GM06990 (cell line): ENCODE measurements at regions not wholly inside any gene's neighbourhood (a gene's known extent, or its start where the extent isn't known, plus 50 kb on each side); places are given as distances from the start of the nearest gene placed in this dataset.

Experiments used
- DNase-seq: peaks from one replicate; pipeline ENCODE4 v3.0.0-alpha.2; 2011; ENCODE audit not compliant: insufficient read length; ENCODE audit errors: extremely low read depth
- H3K27me3 ChIP-seq: replicated peaks from 2 replicates; pipeline ENCODE4 v1.6.0; 2011; ENCODE audit warnings: low read length; ENCODE audit not compliant: control insufficient read depth, insufficient read depth
- H3K36me3 ChIP-seq: 2 replicates; pipeline ENCODE4 v1.5.1; 2011; ENCODE audit warnings: low read length; ENCODE audit not compliant: control insufficient read depth, insufficient read depth
- H3K4me3 ChIP-seq: replicated peaks from 2 replicates; pipeline ENCODE4 v1.5.1; 2011; ENCODE audit warnings: low read depth, mild to moderate bottlenecking, control low read depth, low read length
- TF ChIP-seq, protein P1 (sequence below): IDR thresholded peaks from 2 replicates; pipeline ENCODE4 v1.5.1; 2011; ENCODE audit warnings: low read length, control low read depth, mild to moderate bottlenecking, inconsistent platforms; ENCODE audit not compliant: insufficient read depth, poor library complexity, severe bottlenecking

DNA sequence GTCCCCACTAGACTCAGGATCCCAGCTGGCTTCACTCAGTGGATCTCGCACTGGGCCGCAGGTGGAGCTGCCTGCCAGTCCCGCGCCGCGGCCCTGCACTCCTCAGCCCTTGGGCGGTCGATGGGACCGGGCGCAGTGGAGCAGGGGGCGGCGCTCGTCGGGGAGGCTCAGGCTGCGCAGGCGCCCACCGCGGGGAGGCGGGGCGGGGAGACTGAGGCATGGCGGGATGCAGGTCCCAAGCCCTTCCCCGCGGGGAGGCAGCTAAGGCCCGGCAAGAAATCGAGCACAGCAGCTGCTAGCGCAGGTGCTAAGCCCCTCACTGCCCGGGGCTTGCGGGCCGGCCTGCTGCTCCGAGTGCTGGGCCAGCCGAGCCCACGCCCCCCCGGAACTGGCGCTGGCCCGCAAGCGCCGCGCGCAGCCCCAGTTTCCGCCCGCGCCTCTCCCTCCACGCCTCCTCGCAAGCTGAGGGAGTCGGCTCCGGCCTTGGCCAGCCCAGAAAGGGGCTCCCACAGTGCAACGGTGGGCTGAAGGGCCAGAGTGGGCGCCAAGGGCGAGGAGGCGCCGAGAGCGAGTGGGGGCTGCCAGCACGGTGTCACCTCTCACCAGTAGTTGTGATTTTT, 1038.0 kb downstream of the PCDH19 start:
- TF ChIP-seq, protein P1, sequence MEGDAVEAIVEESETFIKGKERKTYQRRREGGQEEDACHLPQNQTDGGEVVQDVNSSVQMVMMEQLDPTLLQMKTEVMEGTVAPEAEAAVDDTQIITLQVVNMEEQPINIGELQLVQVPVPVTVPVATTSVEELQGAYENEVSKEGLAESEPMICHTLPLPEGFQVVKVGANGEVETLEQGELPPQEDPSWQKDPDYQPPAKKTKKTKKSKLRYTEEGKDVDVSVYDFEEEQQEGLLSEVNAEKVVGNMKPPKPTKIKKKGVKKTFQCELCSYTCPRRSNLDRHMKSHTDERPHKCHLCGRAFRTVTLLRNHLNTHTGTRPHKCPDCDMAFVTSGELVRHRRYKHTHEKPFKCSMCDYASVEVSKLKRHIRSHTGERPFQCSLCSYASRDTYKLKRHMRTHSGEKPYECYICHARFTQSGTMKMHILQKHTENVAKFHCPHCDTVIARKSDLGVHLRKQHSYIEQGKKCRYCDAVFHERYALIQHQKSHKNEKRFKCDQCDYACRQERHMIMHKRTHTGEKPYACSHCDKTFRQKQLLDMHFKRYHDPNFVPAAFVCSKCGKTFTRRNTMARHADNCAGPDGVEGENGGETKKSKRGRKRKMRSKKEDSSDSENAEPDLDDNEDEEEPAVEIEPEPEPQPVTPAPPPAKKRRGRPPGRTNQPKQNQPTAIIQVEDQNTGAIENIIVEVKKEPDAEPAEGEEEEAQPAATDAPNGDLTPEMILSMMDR: no peak
- H3K4me3 ChIP-seq: no peak overlapping the region
- DNase-seq: no peak
- H3K36me3 ChIP-seq: no peaks in the 10 kb centered on the region
- H3K27me3 ChIP-seq: no peaks in the 10 kb centered on the region

DNA sequence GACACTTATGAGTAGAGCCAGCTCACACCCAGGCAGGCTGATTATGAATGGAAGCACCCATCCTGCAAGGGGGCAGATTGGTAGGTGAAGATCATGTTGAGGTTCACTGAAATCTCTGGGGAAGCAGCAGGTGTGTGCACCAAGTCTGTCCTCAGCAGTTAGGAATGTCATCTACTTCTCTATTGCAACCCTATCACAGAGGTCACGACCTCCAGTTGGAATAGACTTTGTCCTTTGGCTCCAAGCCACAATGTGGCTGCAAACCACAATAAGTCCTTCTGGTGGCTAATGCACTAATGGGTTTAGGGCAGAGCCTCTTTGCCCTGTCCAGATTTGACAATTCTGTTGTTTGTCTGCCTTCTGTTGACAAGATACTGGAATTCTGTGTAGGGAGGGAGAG, 1056.7 kb downstream of the PCDH19 start:
- H3K27me3 ChIP-seq: no peaks in the 10 kb centered on the region
- no peaks in the 10 kb centered on the region for H3K36me3 ChIP-seq
- H3K4me3 ChIP-seq: no peak overlapping the region
- no peak for DNase-seq
- TF ChIP-seq, protein P1: no peak

DNA sequence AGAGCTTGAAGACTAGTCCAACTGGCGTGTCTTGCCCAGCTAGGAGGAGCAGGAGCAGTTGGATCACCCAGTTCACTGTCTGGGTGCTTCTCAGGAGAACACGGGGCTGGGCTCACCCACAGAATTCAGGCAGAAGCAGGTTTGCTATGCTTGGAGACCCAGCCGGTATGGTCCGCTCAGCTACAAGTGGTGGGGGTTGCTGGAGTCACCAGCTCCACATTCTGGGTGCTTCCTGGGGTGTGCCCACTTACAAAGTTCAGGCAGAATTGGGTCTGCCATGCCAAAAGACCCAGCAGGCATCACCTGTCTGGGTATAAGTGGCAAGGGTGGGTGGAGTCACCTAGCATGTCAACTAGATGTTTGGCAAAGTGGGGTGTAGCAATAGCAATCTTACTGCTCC, 1061.8 kb downstream of the PCDH19 start:
- H3K36me3 ChIP-seq: no peaks in the 10 kb centered on the region
- no peaks in the 10 kb centered on the region for H3K27me3 ChIP-seq
- H3K4me3 ChIP-seq: no peak overlapping the region
- TF ChIP-seq, protein P1: no peak
- DNase-seq: no peak

DNA sequence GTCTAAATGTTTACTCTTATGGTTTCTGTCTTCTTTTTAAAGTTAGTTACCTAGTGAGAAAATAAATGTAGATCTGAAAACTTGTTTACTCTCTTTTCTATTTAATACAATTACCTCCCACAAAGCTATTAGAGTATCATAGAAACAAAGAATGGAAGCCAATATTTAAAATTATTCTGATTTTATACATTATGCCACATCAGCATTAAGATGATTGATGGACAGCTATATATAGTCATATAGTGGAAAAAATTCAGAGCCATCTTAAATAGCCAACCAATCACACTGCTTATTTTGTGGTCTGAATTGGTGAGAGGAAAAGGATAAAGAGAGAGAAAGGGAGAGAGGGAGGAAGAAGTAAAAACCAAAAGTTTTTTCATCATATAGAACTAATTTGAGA, 1101.8 kb downstream of the PCDH19 start:
- Histone ChIP-seq H3K36me3 (no peaks in the 10 kb centered on the region), H3K4me3 (no peak overlapping the region), H3K27me3 (no peaks in the 10 kb centered on the region)
- TF ChIP-seq, protein P1: no peak
- DNase-seq: no peak

GRCh38 chrX:99305573-99305972, 1104.5 kb downstream of the PCDH19 start:
- Histone ChIP-seq H3K36me3 (no peaks in the 10 kb centered on the region), H3K27me3 (no peaks in the 10 kb centered on the region), H3K4me3 (no peak overlapping the region)
- DNase-seq: no peak
- TF ChIP-seq, protein P1: no peak

- no peak for DNase-seq
- Histone ChIP-seq H3K36me3 (no peaks in the 10 kb centered on the region), H3K27me3 (no peaks in the 10 kb centered on the region), H3K4me3 (no peak overlapping the region)
- TF ChIP-seq, protein P1: peak; percentile 49
These were observed 1108.1 kb downstream of the PCDH19 start for GRCh38 chrX:99301990-99302389.
